DMS53 treated with DMSO at 0.1 percent for 48 hours (cell line): ENCODE measurements at regions not wholly inside any gene's neighbourhood (a gene's known extent, or its start where the extent isn't known, plus 50 kb on each side); places are given as distances from the start of the nearest gene placed in this dataset.

Experiments used
- DNase-seq: peaks from one replicate; lab custom pipeline; 2025; ENCODE audit not compliant: unreplicated experiment; lab: John Stamatoyannopoulos, UW

DNA sequence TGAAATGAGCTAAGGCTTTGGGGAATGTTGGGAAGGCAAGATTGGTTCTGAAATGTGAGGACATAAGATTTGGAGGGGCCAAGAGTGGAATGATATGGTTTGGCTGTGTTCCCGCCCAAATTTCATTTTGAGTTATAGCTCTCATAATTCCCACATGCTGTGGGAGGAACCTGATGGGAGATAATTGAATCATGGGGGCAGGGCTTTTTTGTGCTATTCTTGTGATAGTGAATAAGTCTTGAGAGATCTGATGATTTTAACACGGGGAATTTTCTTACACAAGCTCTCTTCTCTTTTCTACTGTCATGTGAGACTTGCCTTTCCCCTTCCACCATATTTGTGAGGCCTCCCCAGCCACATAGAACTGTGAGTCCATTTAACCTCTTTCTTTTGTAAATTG, 157.6 kb upstream of the C1QTNF7 start:
- DNase-seq: no peak

DNA sequence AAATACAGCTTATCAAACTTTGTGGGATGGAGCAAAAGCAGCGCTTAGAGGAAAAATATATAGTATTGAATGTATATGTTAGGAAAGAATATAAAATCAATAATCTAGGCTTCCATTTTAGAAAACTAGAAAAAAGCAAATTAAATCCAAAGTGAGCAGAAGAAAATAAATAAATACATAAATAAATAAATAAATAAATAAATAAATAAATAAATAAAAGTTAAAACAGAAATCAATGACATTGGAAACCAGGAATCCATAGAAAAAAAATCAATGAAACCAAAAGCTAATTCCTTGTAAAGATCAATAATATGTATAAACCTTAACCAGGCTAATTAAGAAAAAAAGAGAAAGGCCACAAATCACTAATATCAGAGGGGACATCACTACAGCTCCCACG, 141.8 kb upstream of the C1QTNF7 start:
- no peak for DNase-seq

DNA sequence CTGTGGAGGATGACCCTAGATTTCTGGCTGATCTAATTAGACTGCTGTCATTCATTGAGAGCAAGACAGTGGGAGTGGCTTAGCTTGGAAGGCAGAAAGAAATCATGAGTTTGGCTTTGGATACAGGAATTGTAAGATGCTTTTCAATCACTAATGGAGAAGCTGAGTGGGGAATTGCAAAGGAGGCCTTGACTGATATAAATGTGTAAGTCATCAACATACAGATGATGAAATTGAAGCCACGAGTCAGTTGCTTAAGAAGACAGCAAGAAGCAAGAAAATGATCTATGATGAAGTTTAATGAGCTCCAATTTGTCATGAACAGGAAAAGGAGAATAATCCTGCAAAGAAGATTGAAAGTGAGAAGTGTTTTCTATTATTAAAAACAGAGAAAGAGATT, 136.7 kb upstream of the C1QTNF7 start:
- no peak for DNase-seq

- no peak for DNase-seq
Observed at GRCh38 chr4:15293711-15294110, 134.1 kb upstream of the C1QTNF7 start.

- no peak for DNase-seq
Observed at GRCh38 chr4:15294202-15294601, 133.6 kb upstream of the C1QTNF7 start.

- DNase-seq: no peak
Observed at GRCh38 chr4:15294832-15295231, 133.0 kb upstream of the C1QTNF7 start.

DNA sequence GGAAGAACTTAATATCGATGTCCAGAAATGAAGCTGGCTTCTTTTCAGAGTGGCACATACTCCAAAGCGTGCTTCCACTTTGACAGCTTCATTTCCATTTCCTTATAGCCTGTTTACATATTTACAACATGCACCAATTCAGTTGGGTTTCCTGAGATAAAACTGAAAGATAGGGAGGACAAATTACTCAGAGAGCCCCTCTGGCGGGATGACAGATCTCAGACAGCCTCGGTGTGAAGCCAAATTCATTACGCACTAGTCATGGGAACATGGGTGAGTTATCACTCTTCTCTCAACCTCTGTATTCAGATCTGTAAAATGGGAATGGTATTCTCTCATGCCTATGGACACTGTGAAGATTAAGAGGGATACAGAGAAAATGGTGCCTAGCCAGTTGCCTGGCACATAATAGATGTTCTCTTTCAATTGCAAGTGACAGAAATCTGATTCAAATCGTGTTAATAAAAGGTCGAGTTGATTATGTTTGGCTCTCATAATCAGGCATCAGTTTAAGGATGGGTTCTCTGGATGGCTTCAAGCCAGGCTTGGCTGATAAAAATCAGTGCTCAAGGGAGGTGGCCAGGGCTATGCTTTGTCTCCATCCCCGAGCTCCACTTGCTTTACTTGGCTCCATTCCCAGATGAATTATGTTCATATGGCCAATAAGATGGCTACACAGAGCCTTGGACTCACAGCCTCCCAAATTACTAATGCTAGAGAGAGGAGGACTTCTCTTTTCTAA, 132.2 kb upstream of the C1QTNF7 start:
- no peak for DNase-seq

GRCh38 chr4:15297344-15297743, 130.5 kb upstream of the C1QTNF7 start:
- DNase-seq: no peak

GRCh38 chr4:15299627-15300026, 128.2 kb upstream of the C1QTNF7 start:
- DNase-seq: no peak

DNA sequence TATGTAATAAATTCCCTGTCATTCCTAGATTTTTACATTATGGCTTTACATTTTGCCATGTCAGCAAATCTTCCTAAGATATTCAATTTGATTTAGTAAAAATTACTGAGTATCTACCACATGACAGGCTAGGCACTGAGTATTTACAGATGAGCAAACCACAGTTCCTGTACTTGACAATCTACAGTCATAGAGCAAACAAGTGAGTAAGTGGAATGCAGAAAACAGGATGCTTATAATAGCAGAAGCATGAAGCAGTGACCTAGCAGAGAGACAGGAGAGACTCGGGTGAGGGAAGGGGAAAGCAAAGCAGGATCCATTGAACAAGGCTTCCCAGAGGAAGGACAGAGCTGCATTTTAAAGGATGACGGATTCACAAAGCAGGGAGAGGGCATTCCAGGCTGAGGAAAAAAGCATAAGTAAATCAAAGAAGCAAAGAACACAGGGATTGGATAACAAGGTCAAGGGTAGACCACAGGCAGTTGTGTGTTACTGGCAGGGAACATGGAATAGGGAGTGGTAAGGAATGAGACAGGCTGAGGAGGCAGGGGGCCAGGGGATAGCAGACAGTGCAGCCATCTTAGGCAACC, 124.7 kb upstream of the C1QTNF7 start:
- DNase-seq: peak; percentile 99

- DNase-seq: no peak
Observed at GRCh38 chr4:15314974-15315373, 112.9 kb upstream of the C1QTNF7 start.

GRCh38 chr4:15317246-15317645, 110.6 kb upstream of the C1QTNF7 start:
- DNase-seq: no peak

- DNase-seq: no peak
Observed at GRCh38 chr4:15318621-15319348, 109.0 kb upstream of the C1QTNF7 start.

DNA sequence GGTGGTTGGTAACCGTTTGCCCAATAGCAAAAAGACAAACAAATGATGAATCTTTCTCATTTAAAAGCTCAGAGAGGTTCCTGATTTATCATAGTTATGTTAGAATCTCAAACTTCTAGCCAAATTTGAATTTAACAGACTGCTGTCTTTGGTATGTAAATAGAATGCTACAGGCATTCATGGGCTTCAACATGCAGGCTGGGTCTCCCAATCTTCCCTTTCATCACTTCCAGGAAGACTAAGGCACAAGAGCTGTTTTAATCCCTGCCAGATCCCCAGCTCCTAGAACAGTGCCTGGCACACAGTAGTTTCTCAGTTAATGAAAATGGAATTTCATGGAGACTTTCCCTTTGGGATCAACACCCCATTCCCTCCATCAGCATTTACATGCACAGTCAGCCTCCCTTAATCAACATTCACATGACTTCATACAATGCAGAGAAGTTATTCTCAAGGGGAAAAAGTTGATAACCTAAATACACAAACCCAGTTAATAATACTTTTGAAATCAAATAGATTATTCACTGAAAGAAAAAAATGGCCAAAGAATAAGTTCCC, 107.6 kb upstream of the C1QTNF7 start:
- DNase-seq: no peak

DNA sequence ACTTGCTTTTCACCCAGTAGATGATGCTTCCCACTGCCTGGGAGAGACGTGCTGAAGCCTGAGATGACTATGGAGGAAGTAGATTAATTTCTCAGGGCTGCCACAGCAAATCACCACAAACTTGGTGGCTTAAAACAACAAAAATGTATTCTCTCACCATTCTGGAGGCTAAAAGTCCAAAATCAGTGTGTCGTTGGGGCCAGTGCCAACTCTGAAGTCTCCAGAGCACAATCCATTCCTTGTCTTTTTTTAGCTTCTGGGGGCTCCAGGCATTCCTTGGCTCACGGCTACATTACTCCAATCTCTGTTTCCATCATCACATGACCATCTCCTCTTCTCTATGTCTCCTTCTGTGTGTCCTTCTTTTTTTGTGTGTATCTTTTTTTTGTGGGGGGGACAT, 105.8 kb upstream of the C1QTNF7 start:
- DNase-seq: no peak

- no peak for DNase-seq
Observed at GRCh38 chr4:15325987-15326386, 101.8 kb upstream of the C1QTNF7 start.

GRCh38 chr4:15327311-15328298, 100.2 kb upstream of the C1QTNF7 start:
- no peak for DNase-seq

GRCh38 chr4:15331930-15332329, 95.9 kb upstream of the C1QTNF7 start:
- no peak for DNase-seq

DNA sequence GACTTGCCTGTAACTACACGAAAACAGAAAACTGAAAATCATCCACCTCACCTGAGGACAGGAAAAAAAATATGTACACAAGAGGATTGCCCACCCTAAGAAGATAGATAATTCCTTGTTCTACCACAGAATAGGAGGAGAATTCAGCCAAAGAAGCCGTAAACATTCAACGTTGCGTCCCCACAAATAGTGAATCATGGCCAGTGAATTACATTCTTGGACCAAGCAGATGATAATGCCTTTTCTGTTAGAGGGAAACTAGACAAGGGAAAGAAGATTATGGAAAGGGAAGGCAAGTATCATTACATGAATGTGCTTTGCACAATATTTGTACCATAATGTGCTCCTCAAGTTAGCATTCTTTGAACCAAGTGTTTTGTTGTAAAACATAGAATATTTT, 95.5 kb upstream of the C1QTNF7 start:
- DNase-seq: no peak

GRCh38 chr4:15333692-15334633, 93.9 kb upstream of the C1QTNF7 start:
- no peak for DNase-seq
